ENCODE measurements at regions not wholly inside any gene's neighbourhood (a gene's known extent, or its start where the extent isn't known, plus 50 kb on each side); places are given as distances from the start of the nearest gene placed in this dataset.

GRCh38 chr16:85367485-85367884 lies 245.6 kb upstream of the GSE1 start:
- TF ChIP-seq CTCF (IDR thresholded peaks at IDR 0.05) (no peak), POLR2A (IDR thresholded peaks at IDR 0.05) (no peak), EP300 (IDR thresholded peaks at IDR 0.05) (no peak)
